Spinal cord (tissue), 9 donors: ENCODE measurements at regions not wholly inside any gene's neighbourhood (a gene's known extent, or its start where the extent isn't known, plus 50 kb on each side); places are given as distances from the start of the nearest gene placed in this dataset.

ENCODE experiments used
- DNase-seq, 6 donors: peaks; one replicate each; pipeline versions ENCODE4 v3.0.0 to v3.0.0-alpha.2; 2013 to 2015; ENCODE audit warnings: low spot score in 6 of 6, low read depth in 4 of 6
- H3K27ac ChIP-seq: one replicate; pipeline ENCODE4 v1.5.1; 2013; ENCODE audit warnings: low read depth, low read length, control low read depth
- H3K27me3 ChIP-seq: one replicate; pipeline ENCODE4 v1.6.1; 2013; ENCODE audit warnings: low read length; ENCODE audit not compliant: control insufficient read depth, insufficient read depth
- H3K36me3 ChIP-seq: one replicate; pipeline ENCODE4 v1.6.1; 2013; ENCODE audit warnings: low read length; ENCODE audit not compliant: control insufficient read depth, insufficient read depth
- H3K4me1 ChIP-seq: one replicate; pipeline ENCODE4 v1.6.1; 2013; ENCODE audit warnings: low read length; ENCODE audit not compliant: control insufficient read depth, insufficient read depth
- H3K4me3 ChIP-seq: one replicate; pipeline ENCODE4 v1.5.1; 2013; ENCODE audit warnings: low read depth, low read length, control low read depth
- H3K9me3 ChIP-seq: one replicate; pipeline ENCODE4 v1.6.1; 2013; ENCODE audit warnings: low read length; ENCODE audit not compliant: control insufficient read depth, insufficient read depth
- WGBS: methylation state at CpG from one replicate; pipeline ENCODE4 v1.1.5; 2013; ENCODE audit warnings: missing lambda C conversion rate; ENCODE audit not compliant: insufficient coverage; 5-methylcytosine and 5-hydroxymethylcytosine counted together
- donor health status: healthy.

- 100% methylated on average over 1 of the region's 4 CpGs for WGBS
- Histone ChIP-seq H3K36me3 (no peaks in the 10 kb centered on the region), H3K27ac (no peak overlapping the region), H3K4me1 (no peaks in the 10 kb centered on the region), H3K4me3 (no peak overlapping the region), H3K9me3 (peaks cover 2% of the 10 kb centered on the region), H3K27me3 (no peaks in the 10 kb centered on the region)
- no peak for DNase-seq
Measured at GRCh38 chr11:29024386-29024785, 916.2 kb downstream of the METTL15 start.

GRCh38 chr11:29023761-29024160 is 915.6 kb downstream of the METTL15 start:
- Histone ChIP-seq H3K9me3 (peaks cover 1% of the 10 kb centered on the region), H3K27me3 (no peaks in the 10 kb centered on the region), H3K36me3 (no peaks in the 10 kb centered on the region), H3K4me3 (no peak overlapping the region), H3K4me1 (no peaks in the 10 kb centered on the region), H3K27ac (no peak overlapping the region)
- WGBS: no CpG with 5 or more reads among the region's 1 CpG
- no peak for DNase-seq

GRCh38 chr11:29022676-29023075 is 914.5 kb downstream of the METTL15 start:
- Histone ChIP-seq H3K27me3 (no peaks in the 10 kb centered on the region), H3K27ac (no peak overlapping the region), H3K4me1 (no peaks in the 10 kb centered on the region), H3K9me3 (no peaks in the 10 kb centered on the region), H3K36me3 (no peaks in the 10 kb centered on the region), H3K4me3 (no peak overlapping the region)
- DNase-seq: no peak
- WGBS: no CpG with 5 or more reads among the region's 2 CpGs

- no peak overlapping the region for H3K4me3 ChIP-seq
- no peaks in the 10 kb centered on the region for H3K4me1 ChIP-seq
- no peaks in the 10 kb centered on the region for H3K36me3 ChIP-seq
- H3K9me3 ChIP-seq: no peaks in the 10 kb centered on the region
- DNase-seq: no peak
- 100% methylated on average over 1 of the region's 3 CpGs for WGBS
- no peaks in the 10 kb centered on the region for H3K27me3 ChIP-seq
- H3K27ac ChIP-seq: no peak overlapping the region
Measured at GRCh38 chr11:29019960-29020683, 911.9 kb downstream of the METTL15 start.

GRCh38 chr11:29018631-29019030 is 910.4 kb downstream of the METTL15 start:
- no peak overlapping the region for H3K27ac ChIP-seq
- no peaks in the 10 kb centered on the region for H3K27me3 ChIP-seq
- no CpG with 5 or more reads among the region's 2 CpGs for whole genome bisulfite sequencing
- no peak overlapping the region for H3K4me3 ChIP-seq
- no peaks in the 10 kb centered on the region for H3K36me3 ChIP-seq
- no peaks in the 10 kb centered on the region for H3K9me3 ChIP-seq
- no peak for DNase-seq
- H3K4me1 ChIP-seq: no peaks in the 10 kb centered on the region

- H3K36me3 ChIP-seq: no peaks in the 10 kb centered on the region
- no CpG with 5 or more reads among the region's 2 CpGs for WGBS
- no peak for DNase-seq
- H3K9me3 ChIP-seq: no peaks in the 10 kb centered on the region
- H3K27me3 ChIP-seq: no peaks in the 10 kb centered on the region
- no peak overlapping the region for H3K27ac ChIP-seq
- no peaks in the 10 kb centered on the region for H3K4me1 ChIP-seq
- no peak overlapping the region for H3K4me3 ChIP-seq
Measured at GRCh38 chr11:29017941-29018340, 909.8 kb downstream of the METTL15 start.

GRCh38 chr11:29012507-29012906 is 904.3 kb downstream of the METTL15 start:
- no CpG with 5 or more reads among the region's 2 CpGs for WGBS
- Histone ChIP-seq H3K9me3 (no peaks in the 10 kb centered on the region), H3K27ac (no peak overlapping the region), H3K4me3 (no peak overlapping the region), H3K36me3 (no peaks in the 10 kb centered on the region), H3K4me1 (no peaks in the 10 kb centered on the region), H3K27me3 (no peaks in the 10 kb centered on the region)
- DNase-seq: no peak

GRCh38 chr11:29009426-29009825 is 901.2 kb downstream of the METTL15 start:
- no peaks in the 10 kb centered on the region for H3K36me3 ChIP-seq
- no peak for DNase-seq
- no peaks in the 10 kb centered on the region for H3K4me1 ChIP-seq
- no peak overlapping the region for H3K4me3 ChIP-seq
- no peaks in the 10 kb centered on the region for H3K9me3 ChIP-seq
- H3K27me3 ChIP-seq: no peaks in the 10 kb centered on the region
- H3K27ac ChIP-seq: no peak overlapping the region

- Histone ChIP-seq H3K27me3 (no peaks in the 10 kb centered on the region), H3K27ac (no peak overlapping the region), H3K9me3 (no peaks in the 10 kb centered on the region), H3K4me3 (no peak overlapping the region), H3K4me1 (no peaks in the 10 kb centered on the region), H3K36me3 (no peaks in the 10 kb centered on the region)
- DNase-seq: no peak
Measured at GRCh38 chr11:29008481-29008880, 900.3 kb downstream of the METTL15 start.

- WGBS: no CpG with 5 or more reads among the region's 3 CpGs
Measured at GRCh38 chr11:29006668-29007067, 898.5 kb downstream of the METTL15 start.

More at GRCh38 chr11:29006668-29007067, 898.5 kb downstream of the METTL15 start:
- no peaks in the 10 kb centered on the region for H3K36me3 ChIP-seq
- H3K4me1 ChIP-seq: no peaks in the 10 kb centered on the region
- no peaks in the 10 kb centered on the region for H3K9me3 ChIP-seq
- H3K27me3 ChIP-seq: no peaks in the 10 kb centered on the region
- DNase-seq: no peak
- H3K27ac ChIP-seq: no peak overlapping the region
- H3K4me3 ChIP-seq: no peak overlapping the region
